OCI-LY3 (cell line): ENCODE measurements at regions not wholly inside any gene's neighbourhood (a gene's known extent, or its start where the extent isn't known, plus 50 kb on each side); places are given as distances from the start of the nearest gene placed in this dataset.

Source experiments
- H2AFZ ChIP-seq: fragments of 200-600, 300-600 bp; shearing (Covaris generic); 2 replicates; pipeline ENCODE4 v1.6.0; 2014; ENCODE audit warnings: antibody characterized with exemption, low read depth, low read length
- H3K27ac ChIP-seq: fragments of 200-600, 300-600 bp; sonication (generic); 2 replicates; pipeline ENCODE4 v1.5.1; 2014; ENCODE audit warnings: mild to moderate bottlenecking, low read length, moderate library complexity, mixed read lengths
- H3K27me3 ChIP-seq: fragments of 200-600, 300-600 bp; sonication (generic); 2 replicates; pipeline ENCODE4 v1.6.1; 2014; ENCODE audit warnings: low read depth, low read length, mixed read lengths
- H3K36me3 ChIP-seq: fragments of 200-600, 300-600 bp; sonication (generic); replicated peaks from 2 replicates; pipeline ENCODE3; 2014; ENCODE audit warnings: low read depth, low read length, mixed read lengths
- H3K4me1 ChIP-seq: fragments of 300-600, 200-600 bp; sonication (generic); 2 replicates; pipeline ENCODE4 v1.6.1; 2014; ENCODE audit warnings: low read length, mixed read lengths
- H3K4me2 ChIP-seq: fragments of 200-600, 300-600 bp; sonication (generic); 2 replicates; pipeline ENCODE4 v1.6.1; 2014; ENCODE audit warnings: low read length, mixed read lengths
- H3K4me3 ChIP-seq: fragments of 300-600, 200-600 bp; sonication (generic); 2 replicates; pipeline ENCODE4 v1.5.1; 2014; ENCODE audit warnings: antibody characterized with exemption, mild to moderate bottlenecking, low read length, moderate library complexity
- H3K79me2 ChIP-seq: fragments of 300-600, 200-600 bp; shearing (Covaris generic); 2 replicates; pipeline ENCODE4 v1.6.1; 2014; ENCODE audit warnings: mild to moderate bottlenecking, low read length, mixed read lengths
- H3K9ac ChIP-seq: fragments of 300-600, 200-600 bp; shearing (Covaris generic); 2 replicates; pipeline ENCODE4 v1.6.0; 2014; ENCODE audit warnings: mild to moderate bottlenecking, low read length, moderate library complexity
- H3K9me3 ChIP-seq: fragments of 200-600, 300-600 bp; shearing (Covaris generic); 2 replicates; pipeline ENCODE4 v1.6.1; 2014; ENCODE audit warnings: low read length, mixed read lengths; ENCODE audit not compliant: insufficient read depth
- H4K20me1 ChIP-seq: fragments of 200-600, 300-600 bp; sonication (generic); 2 replicates; pipeline ENCODE4 v1.6.1; 2016; ENCODE audit warnings: low read length, mixed read lengths; ENCODE audit not compliant: insufficient read depth
- EZH2phosphoT487 ChIP-seq: fragments of 200-600 bp; shearing (Covaris generic); IDR thresholded peaks from 2 replicates; pipeline ENCODE4 v1.6.1; 2018; ENCODE audit warnings: antibody characterized with exemption, mixed run types, low read depth
- TF ChIP-seq, protein P1 (sequence below): fragments of 200-600, 300-600 bp; sonication (generic); IDR thresholded peaks from 2 replicates; pipeline ENCODE4 v1.5.1; 2014; ENCODE audit warnings: antibody characterized with exemption, low read length, low read depth

- Histone ChIP-seq H3K4me3 (no peak overlapping the region), H3K4me2 (no peak overlapping the region), H2AFZ (no peak overlapping the region), H3K36me3 (no peaks in the 10 kb centered on the region), H3K79me2 (no peaks in the 10 kb centered on the region), H3K4me1 (no peaks in the 10 kb centered on the region), H3K9ac (no peak overlapping the region), H4K20me1 (no peaks in the 10 kb centered on the region), H3K27me3 (no peaks in the 10 kb centered on the region), H3K27ac (no peak overlapping the region), H3K9me3 (no peaks in the 10 kb centered on the region)
- TF ChIP-seq, protein P1, sequence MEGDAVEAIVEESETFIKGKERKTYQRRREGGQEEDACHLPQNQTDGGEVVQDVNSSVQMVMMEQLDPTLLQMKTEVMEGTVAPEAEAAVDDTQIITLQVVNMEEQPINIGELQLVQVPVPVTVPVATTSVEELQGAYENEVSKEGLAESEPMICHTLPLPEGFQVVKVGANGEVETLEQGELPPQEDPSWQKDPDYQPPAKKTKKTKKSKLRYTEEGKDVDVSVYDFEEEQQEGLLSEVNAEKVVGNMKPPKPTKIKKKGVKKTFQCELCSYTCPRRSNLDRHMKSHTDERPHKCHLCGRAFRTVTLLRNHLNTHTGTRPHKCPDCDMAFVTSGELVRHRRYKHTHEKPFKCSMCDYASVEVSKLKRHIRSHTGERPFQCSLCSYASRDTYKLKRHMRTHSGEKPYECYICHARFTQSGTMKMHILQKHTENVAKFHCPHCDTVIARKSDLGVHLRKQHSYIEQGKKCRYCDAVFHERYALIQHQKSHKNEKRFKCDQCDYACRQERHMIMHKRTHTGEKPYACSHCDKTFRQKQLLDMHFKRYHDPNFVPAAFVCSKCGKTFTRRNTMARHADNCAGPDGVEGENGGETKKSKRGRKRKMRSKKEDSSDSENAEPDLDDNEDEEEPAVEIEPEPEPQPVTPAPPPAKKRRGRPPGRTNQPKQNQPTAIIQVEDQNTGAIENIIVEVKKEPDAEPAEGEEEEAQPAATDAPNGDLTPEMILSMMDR: no peak
- TF ChIP-seq EZH2phosphoT487: no peak
These were observed 72.8 kb upstream of the SPON1 start for GRCh38 chr11:13889552-13890249.

GRCh38 chr11:13891911-13892310 lies 70.6 kb upstream of the SPON1 start:
- TF ChIP-seq, protein P1: no peak
- TF ChIP-seq EZH2phosphoT487: no peak
- Histone ChIP-seq H2AFZ (no peak overlapping the region), H3K4me2 (no peak overlapping the region), H3K9me3 (no peaks in the 10 kb centered on the region), H3K79me2 (no peaks in the 10 kb centered on the region), H3K27ac (no peak overlapping the region), H4K20me1 (no peaks in the 10 kb centered on the region), H3K27me3 (no peaks in the 10 kb centered on the region), H3K36me3 (no peaks in the 10 kb centered on the region), H3K4me1 (no peaks in the 10 kb centered on the region), H3K9ac (no peak overlapping the region), H3K4me3 (no peak overlapping the region)

DNA sequence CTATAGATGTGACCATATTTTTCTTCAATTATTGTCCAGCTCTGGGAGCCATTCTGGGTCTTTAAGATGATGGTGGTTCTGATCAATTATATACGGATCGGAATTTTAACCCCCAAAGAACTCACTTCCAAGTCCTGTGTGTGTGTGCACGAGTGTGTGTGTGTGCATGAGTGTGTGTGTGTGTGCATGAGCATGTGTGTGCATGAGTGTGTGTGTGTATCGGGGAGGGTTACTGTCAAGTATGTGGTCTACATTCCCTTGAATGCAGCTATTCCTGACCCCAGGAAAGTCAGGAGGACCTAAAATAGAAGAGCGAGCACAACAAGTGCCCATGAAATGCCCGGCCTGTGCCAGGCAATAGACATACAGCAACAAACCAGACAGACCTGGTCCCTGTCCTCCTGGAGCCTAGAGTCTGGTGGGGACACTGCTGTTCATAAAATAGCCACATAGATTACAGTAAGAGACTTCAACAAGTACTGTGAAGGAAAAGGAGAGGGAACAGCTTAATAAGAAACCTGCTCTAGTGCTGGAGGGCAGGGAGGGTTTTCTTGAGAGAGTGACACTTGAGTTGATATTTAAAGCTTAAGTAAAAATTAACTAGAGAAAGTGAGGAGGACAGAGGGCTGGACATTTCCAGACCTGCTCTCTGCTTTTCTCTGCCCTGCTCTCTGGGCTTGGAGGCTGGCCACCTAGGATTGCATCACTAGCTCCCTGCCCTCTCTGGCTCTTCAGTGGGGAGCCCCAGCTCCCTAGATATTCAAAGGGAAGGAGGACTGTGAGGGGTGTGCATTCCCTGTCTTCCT lies 66.1 kb upstream of the SPON1 start:
- Histone ChIP-seq H3K4me3 (no peak overlapping the region), H3K27ac (no peak overlapping the region)

GRCh38 chr11:13896981-13897353 lies 65.6 kb upstream of the SPON1 start:
- TF ChIP-seq EZH2phosphoT487: no peak
- TF ChIP-seq, protein P1: no peak
- no peaks in the 10 kb centered on the region for H4K20me1 ChIP-seq
- H3K36me3 ChIP-seq: no peaks in the 10 kb centered on the region
- no peaks in the 10 kb centered on the region for H3K9me3 ChIP-seq
- H3K27me3 ChIP-seq: no peaks in the 10 kb centered on the region
- H3K4me2 ChIP-seq: no peak overlapping the region
- no peak overlapping the region for H3K9ac ChIP-seq
- no peaks in the 10 kb centered on the region for H3K79me2 ChIP-seq
- H3K4me3 ChIP-seq: no peak overlapping the region
- no peaks in the 10 kb centered on the region for H3K4me1 ChIP-seq
- H3K27ac ChIP-seq: no peak overlapping the region
- H2AFZ ChIP-seq: no peak overlapping the region

More for the DNA sequence above, 66.1 kb upstream of the SPON1 start:
- no peaks in the 10 kb centered on the region for H3K4me1 ChIP-seq
- no peak overlapping the region for H3K4me2 ChIP-seq
- no peak overlapping the region for H2AFZ ChIP-seq
- H3K79me2 ChIP-seq: no peaks in the 10 kb centered on the region
- no peaks in the 10 kb centered on the region for H3K9me3 ChIP-seq
- TF ChIP-seq, protein P1: no peak
- TF ChIP-seq EZH2phosphoT487: no peak
- no peaks in the 10 kb centered on the region for H4K20me1 ChIP-seq
- no peaks in the 10 kb centered on the region for H3K36me3 ChIP-seq
- H3K27me3 ChIP-seq: no peaks in the 10 kb centered on the region
- H3K9ac ChIP-seq: no peak overlapping the region
